ENCODE measurements at regions not wholly inside any gene's neighbourhood (a gene's known extent, or its start where the extent isn't known, plus 50 kb on each side); places are given as distances from the start of the nearest gene placed in this dataset.

DNA sequence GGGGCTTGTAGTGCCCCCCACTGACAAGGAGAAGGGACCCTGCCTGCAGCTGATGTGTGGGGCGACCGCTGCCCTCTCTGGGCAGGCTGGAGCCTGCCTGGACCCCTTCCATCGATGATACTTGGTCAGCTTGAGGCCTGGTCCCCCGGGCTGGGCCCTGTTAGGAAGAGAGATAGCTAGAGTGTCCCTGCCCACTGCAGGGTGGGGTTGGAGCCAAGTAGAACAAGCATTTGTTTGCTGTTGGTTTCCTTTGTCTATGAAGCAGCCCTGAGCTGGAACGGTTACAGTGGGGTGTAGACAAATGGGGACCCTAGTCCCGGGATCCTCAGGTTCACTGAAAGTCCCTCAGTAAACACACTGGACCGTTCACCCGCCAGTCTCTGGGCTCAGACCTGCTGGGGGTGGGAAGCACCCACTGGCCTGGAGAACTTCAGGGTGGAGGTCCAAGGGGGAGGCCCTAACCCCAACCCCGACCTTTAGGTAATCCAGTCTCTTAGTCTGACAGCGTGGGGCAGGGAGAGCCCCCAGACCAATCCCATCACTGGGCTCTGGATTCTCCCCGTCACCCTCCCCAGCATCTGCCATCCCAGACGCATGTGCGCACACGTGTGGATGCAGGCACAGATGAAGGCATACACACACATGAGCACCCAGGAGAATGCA lies 204.8 kb upstream of the ZNF536 start:
- DNase-seq (ENCODE audit: extremely low read depth, low read depth), result no peak
- TF ChIP-seq, protein P1, sequence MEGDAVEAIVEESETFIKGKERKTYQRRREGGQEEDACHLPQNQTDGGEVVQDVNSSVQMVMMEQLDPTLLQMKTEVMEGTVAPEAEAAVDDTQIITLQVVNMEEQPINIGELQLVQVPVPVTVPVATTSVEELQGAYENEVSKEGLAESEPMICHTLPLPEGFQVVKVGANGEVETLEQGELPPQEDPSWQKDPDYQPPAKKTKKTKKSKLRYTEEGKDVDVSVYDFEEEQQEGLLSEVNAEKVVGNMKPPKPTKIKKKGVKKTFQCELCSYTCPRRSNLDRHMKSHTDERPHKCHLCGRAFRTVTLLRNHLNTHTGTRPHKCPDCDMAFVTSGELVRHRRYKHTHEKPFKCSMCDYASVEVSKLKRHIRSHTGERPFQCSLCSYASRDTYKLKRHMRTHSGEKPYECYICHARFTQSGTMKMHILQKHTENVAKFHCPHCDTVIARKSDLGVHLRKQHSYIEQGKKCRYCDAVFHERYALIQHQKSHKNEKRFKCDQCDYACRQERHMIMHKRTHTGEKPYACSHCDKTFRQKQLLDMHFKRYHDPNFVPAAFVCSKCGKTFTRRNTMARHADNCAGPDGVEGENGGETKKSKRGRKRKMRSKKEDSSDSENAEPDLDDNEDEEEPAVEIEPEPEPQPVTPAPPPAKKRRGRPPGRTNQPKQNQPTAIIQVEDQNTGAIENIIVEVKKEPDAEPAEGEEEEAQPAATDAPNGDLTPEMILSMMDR (IDR thresholded peaks at IDR 0.05; ENCODE audit: low read depth, low read length), result no peak

DNA sequence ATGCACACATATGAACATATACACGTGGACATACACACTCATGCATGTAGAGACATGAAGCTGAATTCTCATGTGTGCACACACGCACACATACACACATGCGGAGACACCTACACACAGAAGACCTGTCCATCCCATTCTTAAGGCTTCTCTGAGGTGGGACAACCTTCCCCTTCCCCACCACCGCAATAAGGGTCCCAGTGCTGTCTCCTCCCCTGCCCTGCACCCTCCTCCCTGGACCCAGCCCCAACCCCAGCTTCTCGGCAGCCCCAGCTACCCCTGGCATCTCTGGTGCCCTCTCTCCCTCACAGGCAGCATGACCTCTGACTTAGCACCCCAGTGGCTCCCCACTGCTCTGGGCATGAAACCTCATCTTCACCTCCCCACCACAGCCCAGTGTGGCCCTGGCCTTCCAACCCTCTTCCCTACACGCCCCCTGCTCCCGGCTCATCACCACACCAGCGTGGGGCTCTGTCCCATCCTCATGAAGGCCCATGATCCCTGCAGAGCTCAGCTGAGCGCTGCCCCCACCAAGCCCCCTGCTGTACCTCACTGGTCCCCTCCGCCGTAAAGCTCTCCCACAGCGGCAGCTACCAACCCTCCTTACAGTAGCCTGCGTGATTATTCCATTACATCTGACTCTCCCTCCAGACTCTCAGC lies 204.1 kb upstream of the ZNF536 start:
- DNase-seq (ENCODE audit: extremely low read depth, low read depth), result no peak
- TF ChIP-seq, protein P1 (IDR thresholded peaks at IDR 0.05; ENCODE audit: low read depth, low read length), result no peak

DNA sequence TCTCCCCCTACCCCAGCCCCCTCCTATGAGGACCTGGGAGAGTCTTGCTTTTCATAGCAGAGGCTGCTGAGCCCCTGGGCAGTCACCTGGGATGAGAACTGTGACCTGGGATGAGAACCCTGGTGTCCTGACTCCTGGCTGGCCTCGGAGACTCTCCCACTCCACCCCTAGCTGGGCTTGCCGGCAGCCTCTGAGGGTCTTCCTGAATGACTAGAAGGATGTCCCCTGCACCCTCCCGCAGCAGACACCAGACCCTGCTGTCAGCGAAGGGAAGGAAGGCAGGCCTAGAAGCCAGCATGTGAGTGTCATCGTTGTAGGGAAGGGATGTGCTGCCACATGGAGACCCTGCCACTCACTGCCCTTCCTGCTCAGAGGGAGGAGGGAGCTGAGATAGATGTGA lies 203.4 kb upstream of the ZNF536 start:
- DNase-seq (ENCODE audit: extremely low read depth, low read depth), result no peak
- TF ChIP-seq, protein P1 (IDR thresholded peaks at IDR 0.05; ENCODE audit: low read depth, low read length), result no peak

DNA sequence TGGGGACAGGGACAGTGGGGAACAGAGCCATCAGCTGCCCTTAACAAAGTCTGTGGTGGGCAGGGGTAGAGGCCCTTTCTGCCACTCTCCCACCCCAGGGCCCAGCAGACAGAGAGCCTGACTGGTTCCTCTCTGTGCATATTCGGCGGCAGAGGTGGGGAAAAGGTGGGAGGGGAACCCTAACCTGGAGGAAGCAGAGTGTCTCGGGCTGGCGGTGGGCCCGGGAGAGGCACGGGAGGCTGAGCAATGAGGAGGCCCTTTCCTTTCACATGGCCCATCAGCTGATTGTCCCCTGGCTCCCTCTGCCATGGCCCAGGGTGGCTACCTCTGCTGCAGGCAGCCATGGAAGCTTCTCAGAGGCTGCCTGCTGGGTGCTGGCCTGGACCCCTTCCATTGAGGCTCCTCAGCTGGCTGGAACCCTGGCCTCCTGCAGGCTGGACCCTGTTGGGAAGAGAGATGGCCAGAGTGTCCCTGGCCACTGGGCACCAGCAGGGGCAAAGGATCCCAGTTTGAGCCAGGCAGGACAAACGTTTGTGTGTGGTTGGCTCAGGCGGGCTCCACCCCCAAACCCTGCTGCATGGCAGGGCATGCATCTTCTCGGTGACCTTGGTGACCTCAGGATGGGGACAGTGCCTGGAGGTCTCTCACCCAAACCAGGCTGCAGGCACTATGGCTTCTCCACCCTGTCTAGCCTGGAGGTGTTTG lies 202.8 kb upstream of the ZNF536 start:
- TF ChIP-seq, protein P1 (IDR thresholded peaks at IDR 0.05; ENCODE audit: low read depth, low read length), result no peak
- no peak for DNase-seq (ENCODE audit: extremely low read depth, low read depth)

DNA sequence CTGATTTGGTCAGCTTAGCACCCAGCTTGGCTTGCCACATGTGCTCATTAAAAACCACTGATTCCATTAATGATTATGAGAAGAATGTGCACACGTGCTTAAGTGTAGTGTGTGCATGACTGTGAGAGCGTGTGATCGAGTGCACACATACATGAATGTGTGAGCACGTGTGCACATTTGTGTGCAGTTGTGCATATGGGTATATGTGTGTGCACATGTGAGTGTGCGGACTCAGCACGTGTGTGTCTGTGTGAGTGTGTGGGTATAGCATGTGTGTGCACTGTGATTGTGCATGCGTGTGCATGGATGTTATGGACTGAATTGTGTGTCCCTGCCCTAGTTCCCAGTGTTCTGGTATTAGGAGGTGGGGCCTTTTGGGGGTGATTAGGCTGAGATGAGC lies 202.1 kb upstream of the ZNF536 start:
- TF ChIP-seq, protein P1 (IDR thresholded peaks at IDR 0.05; ENCODE audit: low read depth, low read length), result no peak
- DNase-seq (ENCODE audit: extremely low read depth, low read depth), result no peak

DNA sequence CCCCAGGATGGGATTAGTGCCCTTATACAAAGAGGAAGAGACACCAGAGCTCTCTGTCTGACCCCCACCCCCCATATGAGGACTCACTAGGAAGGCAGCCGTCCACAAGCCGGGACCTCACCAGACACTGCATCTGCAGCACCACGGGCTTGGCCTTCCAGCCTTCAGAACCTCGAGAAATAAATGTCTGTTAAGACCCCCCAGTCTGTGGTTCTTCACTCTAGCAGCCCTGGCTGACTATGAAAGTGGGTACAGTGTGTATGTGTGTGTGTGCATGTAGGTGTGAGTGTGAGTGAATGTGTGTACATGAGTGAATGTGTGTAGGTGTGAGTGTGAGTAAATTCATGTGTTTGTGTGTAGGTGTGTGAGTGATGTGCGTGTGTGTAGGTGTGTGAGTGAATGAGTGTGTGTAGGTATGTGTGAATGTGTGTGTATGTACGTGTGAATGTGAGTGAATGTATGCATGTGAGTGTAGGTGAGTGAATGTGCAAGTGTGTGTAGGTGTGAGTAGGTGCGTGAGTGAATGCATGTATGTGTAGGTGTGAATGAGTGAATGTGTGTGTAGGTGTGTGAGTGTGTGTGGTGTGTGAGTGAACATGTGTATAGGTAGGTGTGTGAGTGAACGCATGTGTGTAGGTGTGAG lies 201.6 kb upstream of the ZNF536 start:
- DNase-seq (ENCODE audit: extremely low read depth, low read depth), result no peak
- TF ChIP-seq, protein P1 (IDR thresholded peaks at IDR 0.05; ENCODE audit: low read depth, low read length), result no peak

All from AG09319 (cell line).